GM21717 (cell line): ENCODE measurements at regions not wholly inside any gene's neighbourhood (a gene's known extent, or its start where the extent isn't known, plus 50 kb on each side); places are given as distances from the start of the nearest gene placed in this dataset.
"Not testable (repeated sequence)": the region's sequence is repeated elsewhere in the genome, so short reads cannot be mapped to it uniquely, and the experiment has no call there.

Source experiments
- ATAC-seq: cut with Tn5 transposase; IDR thresholded peaks from one replicate; pipeline ENCODE4 v1.9.1; 2021; ENCODE audit warnings: mild to moderate bottlenecking, moderate library complexity; ENCODE audit not compliant: unreplicated experiment

DNA sequence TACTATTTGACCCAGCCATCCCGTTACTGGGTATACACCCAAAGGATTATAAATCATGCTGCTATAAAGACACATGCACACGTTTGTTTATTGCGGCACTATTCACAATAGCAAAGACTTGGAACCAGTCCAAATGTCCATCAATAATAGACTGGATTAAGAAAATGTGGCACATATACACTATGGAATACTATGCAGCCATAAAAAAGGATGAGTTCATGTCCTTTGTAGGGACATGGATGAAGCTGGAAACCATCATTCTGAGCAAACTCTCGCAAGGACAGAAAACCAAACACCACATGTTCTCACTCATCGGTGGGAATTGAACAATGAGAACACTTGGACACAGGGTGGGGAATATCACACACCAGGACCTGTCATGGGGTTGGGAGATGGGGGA is 56.7 kb upstream of the SELENOP start:
- not testable (repeated sequence) for ATAC-seq

GRCh38 chr5:42864749-42865148 is 53.1 kb upstream of the SELENOP start:
- ATAC-seq: not testable (repeated sequence)
